Hematopoietic multipotent progenitor cell treated with erythropoietin and hydrocortisone succinate and interleukin-3 and kit ligand, for 6 days (in vitro differentiated cells): ENCODE measurements at regions not wholly inside any gene's neighbourhood (a gene's known extent, or its start where the extent isn't known, plus 50 kb on each side); places are given as distances from the start of the nearest gene placed in this dataset.

ENCODE experiments used
- DNase-seq: peaks from one replicate; pipeline ENCODE4 v3.0.0-alpha.2; 2015

GRCh38 chr1:232518349-232518748 is 111.6 kb downstream of the SIPA1L2 start:
- DNase-seq = no peak

- DNase-seq = no peak
Observed at GRCh38 chr1:232517204-232517603, 112.7 kb downstream of the SIPA1L2 start.

- DNase-seq = no peak
Observed at GRCh38 chr1:232515706-232516105, 114.2 kb downstream of the SIPA1L2 start.

GRCh38 chr1:232512712-232513111 is 117.2 kb downstream of the SIPA1L2 start:
- DNase-seq = no peak

GRCh38 chr1:232511172-232511571 is 118.8 kb downstream of the SIPA1L2 start:
- DNase-seq = no peak

- no peak for DNase-seq
Observed at GRCh38 chr1:232510367-232511110, 119.4 kb downstream of the SIPA1L2 start.

- no peak for DNase-seq
Observed at GRCh38 chr1:232509570-232509969, 120.4 kb downstream of the SIPA1L2 start.

- DNase-seq = no peak
Observed at GRCh38 chr1:232508130-232508701, 121.7 kb downstream of the SIPA1L2 start.

GRCh38 chr1:232507571-232507970 is 122.4 kb downstream of the SIPA1L2 start:
- DNase-seq = no peak

GRCh38 chr1:232505884-232506283 is 124.0 kb downstream of the SIPA1L2 start:
- DNase-seq = no peak

- DNase-seq = no peak
Observed at GRCh38 chr1:232504651-232505050, 125.3 kb downstream of the SIPA1L2 start.

GRCh38 chr1:232503497-232503896 is 126.4 kb downstream of the SIPA1L2 start:
- DNase-seq = no peak

GRCh38 chr1:232501854-232502253 is 128.1 kb downstream of the SIPA1L2 start:
- no peak for DNase-seq

GRCh38 chr1:232499188-232499587 is 130.7 kb downstream of the SIPA1L2 start:
- DNase-seq = no peak

- DNase-seq = no peak
Observed at GRCh38 chr1:232493869-232494268, 136.1 kb downstream of the SIPA1L2 start.

GRCh38 chr1:232489256-232489655 is 140.7 kb downstream of the SIPA1L2 start:
- no peak for DNase-seq

GRCh38 chr1:232487236-232487635 is 142.7 kb downstream of the SIPA1L2 start:
- DNase-seq = no peak

- DNase-seq = no peak
Observed at GRCh38 chr1:232486454-232487207, 143.3 kb downstream of the SIPA1L2 start.

GRCh38 chr1:232486006-232486405 is 143.9 kb downstream of the SIPA1L2 start:
- no peak for DNase-seq

GRCh38 chr1:232484856-232485255 is 145.1 kb downstream of the SIPA1L2 start:
- DNase-seq = no peak

GRCh38 chr1:232483826-232484225 is 146.1 kb downstream of the SIPA1L2 start:
- DNase-seq = no peak

GRCh38 chr1:232481091-232481490 is 148.8 kb downstream of the SIPA1L2 start:
- no peak for DNase-seq

- no peak for DNase-seq
Observed at GRCh38 chr1:232477728-232478127, 152.2 kb downstream of the SIPA1L2 start.

- DNase-seq = no peak
Observed at GRCh38 chr1:232476538-232476950, 153.4 kb downstream of the SIPA1L2 start.
